ENCODE measurements at regions not wholly inside any gene's neighbourhood (a gene's known extent, or its start where the extent isn't known, plus 50 kb on each side); places are given as distances from the start of the nearest gene placed in this dataset.

DNA sequence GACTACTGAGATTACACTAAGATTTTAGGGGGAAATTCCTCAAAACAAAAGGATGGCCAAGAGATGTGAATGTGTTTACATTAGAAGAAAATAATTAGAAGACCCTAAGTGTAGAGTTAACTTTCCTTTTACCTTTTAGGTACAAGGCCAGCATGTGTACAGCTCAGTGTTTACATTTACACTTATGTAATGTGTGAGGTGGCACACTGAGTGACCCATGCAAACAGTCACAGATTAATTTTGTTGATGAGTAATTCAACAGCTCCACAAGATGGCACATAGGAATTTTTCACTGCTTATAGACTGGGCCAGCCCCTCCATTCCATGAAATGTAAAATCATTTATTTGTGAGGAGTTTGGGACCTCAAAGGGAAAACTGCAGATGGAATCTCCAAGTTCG is 90.1 kb upstream of the SLC12A2 start:
- DNase-seq (ENCODE audit: low spot score): no peak

DNA sequence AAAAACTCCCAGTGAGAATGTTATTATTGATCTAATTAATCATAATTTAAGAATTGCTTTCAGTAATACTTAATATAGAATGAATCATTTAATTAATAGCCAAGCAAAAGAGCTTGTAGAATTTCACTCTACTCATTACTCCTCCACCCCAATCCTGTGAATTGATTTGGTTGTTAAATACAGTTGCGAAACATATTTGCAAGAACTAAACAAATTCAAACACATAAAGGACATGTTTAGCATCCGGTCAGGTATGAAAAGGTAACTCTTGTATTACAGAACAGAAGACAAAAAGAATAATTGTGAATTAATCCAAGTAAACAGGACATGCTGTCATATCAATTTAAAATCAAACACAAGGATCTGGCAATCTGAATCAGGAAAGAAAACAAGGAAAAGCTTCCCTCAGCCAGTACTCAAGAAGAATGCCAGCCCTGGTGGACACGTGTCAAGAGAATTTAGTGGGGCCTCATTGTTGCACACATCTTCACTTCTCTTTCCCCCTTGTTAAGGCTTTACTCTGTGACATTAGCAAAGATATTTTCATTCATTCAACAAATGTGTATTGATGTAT is 89.4 kb upstream of the SLC12A2 start:
- DNase-seq (ENCODE audit: low spot score): no peak

DNA sequence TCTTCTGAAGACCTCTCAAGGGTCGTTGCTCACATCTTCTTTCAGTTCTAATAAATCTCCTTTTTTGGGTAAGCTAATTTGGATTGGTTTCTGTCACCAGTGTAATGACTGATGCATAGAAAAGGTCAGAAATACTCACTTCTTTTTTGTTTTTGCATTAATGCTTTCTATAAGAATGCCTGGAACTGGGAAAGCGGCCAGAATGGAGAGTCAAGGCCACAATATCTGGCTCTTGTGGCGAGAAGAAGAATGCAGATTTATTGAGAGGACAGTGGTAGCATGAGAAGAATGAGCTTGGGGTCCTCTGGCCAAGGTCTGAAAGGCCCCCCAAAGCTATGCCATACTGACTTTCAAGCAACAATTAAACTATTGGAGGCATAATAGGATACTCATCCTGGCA is 88.0 kb upstream of the SLC12A2 start:
- DNase-seq (ENCODE audit: low spot score): no peak

DNA sequence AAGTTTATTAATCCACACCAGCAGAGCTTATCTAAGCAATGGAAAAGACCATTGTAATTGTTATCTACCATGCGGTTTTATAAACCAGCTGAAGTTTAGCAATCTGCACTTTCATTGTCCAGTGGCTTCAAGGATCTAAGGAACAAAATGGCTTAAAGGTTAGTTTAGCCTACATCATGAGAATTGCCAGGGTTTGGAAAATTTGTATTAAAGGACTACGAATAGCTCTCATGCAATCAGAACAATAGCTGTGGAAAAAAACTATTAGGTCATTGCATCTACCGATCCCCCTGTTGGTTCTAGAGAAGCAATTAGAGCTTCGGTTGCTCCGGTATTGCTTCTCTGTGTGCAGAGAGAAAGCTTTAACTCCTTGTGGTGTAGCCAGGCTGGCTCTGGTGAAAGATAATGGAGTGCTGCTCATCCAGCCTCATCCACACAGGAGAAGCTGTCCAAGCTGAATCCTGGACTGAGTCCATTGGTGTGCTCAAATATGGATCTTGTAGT is 86.3 kb upstream of the SLC12A2 start:
- DNase-seq (ENCODE audit: low spot score): peak; percentile 18

DNA sequence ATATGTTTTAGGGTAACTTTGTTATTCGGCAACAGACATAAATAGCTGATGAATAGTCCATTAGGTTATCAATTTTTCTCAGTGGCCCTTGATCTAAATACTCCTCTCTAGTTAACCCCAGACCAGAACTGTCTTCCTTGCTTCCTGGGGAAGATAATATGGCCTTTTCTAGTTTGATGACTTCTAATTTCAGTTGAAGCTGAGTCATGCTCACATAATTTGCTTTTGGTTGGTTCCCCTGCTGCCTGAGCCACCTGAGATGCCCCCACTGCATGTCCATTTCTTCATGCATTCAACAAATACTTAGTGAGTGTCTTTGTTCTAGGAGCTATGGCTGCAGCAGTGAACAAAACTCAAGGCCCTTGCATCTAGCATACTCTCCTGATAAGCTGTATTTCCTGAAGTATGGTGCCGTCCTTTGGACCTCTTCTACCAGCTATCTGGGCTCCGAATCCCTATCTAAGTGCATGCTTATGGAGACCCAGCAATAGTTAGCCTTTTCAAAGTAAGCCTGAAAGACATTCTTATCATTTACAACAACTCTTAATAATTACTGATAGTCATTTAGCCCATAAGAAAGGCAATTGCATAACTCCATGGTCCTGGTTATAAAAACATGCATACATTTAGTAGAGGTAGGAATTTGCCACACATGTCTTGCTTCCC is 84.5 kb upstream of the SLC12A2 start:
- DNase-seq (ENCODE audit: low spot score): no peak

DNA sequence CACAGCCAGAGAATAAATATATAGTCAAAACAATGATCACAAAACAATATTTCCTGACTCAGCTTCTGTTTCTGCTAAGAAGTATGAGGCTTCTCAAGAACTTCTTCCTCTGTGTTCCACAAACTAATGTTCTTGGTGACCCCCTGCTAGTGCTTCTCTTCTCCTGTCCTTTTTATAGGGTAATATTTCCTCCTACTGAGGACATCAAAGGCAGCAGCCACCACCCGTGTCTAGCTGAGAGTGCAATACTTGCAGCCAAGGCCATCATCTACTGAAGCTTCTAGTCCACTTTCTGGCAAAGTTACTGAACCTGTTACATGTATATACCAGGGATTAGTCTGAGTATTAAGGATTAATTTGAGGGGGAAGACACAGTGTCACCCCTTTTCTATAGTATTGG is 83.7 kb upstream of the SLC12A2 start:
- DNase-seq (ENCODE audit: low spot score): no peak

DNA sequence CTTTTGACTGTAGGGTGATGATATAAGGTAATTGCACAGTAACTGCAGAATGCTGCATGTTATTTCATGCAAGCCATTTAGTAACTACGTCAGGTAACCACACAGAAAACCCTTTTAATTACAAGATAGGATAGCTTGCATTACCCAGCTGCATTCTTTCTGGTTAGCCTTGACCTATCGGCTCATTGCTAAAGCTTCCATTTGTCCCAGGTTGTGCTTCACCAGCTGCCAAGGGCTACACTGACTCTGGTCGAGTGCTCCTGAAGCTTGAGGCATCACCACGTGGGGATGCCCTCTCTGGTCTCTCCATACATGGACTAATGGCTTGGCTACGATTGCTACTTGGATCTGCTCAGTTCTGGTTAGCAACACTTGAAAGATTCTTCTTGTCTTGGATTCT is 81.1 kb upstream of the SLC12A2 start:
- no peak for DNase-seq (ENCODE audit: low spot score)

DNA sequence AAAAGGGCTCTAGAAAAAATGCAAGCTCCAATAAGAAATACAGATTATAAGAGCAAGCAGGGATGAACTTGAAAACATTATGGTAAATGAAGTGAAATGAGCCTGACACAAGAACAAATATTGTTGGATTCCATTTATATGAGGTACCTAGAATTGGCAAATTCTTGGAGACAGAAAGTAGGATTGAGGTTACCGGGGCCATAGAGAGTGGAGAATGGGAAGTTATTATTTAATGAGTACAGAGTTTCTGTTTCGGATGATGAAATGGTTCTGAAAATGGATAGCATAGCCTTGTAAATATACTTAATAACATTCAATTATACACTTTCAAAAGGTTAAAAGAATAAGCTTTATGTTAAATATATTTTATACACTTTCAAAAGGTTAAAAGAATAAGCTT is 75.6 kb upstream of the SLC12A2 start:
- no peak for DNase-seq (ENCODE audit: low spot score)

DNA sequence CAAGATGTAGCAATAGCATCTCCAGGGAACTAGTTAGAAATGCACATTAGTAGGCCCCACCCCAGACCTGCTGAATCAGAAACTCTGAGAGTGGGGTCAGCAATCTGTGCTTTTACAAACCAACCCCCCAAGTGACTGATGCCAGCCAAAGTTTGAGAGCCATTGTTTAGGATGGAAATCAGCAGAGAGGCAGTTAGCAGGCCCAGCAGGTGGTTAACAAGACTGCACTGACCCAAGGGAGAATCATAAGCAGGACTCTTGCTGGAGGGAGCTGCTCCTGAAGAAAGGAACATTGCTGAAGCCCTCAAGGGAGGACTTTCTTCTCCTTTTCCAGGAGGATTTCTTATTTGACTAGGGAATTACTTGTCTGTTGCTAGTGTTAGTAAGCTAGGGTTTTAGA is 74.2 kb upstream of the SLC12A2 start:
- DNase-seq (ENCODE audit: low spot score): no peak

DNA sequence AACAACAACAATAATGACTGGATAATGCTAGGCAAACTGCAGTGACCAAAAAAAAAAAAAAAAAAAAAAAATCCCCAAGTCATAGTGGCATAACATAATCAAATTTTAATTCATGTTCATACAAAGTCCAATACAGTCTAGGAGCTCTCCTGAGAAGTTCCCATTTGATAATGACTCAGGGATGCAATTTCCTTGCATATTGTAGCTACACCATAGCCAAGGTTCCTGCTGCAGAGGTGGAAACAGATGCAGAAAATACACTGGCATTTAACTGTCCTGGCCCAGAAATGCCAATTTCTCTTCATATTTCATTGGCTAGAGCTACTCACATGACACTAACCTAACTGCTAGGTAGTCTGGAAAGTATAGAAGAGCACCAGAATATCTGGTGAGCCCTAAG is 72.2 kb upstream of the SLC12A2 start:
- no peak for DNase-seq (ENCODE audit: low spot score)

DNA sequence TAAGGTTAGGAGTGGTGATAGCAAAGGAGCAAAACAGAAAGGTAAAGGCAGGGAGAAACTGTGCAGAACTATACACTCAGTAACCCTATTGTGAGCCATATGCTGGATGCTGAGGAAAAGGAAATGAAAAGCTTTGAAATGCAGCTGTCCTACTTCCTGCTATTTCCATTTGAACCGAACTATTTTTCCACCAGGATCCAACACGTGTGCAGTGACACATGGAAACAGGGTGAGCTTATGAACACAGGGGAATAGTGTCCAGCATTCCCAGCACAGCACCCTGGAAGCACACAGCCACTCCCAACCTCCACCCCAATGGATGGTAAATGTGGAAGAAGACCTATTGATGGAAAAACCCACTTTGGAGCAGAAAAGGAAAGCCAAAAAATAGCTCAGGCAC is 69.0 kb upstream of the SLC12A2 start:
- no peak for DNase-seq (ENCODE audit: low spot score)

DNA sequence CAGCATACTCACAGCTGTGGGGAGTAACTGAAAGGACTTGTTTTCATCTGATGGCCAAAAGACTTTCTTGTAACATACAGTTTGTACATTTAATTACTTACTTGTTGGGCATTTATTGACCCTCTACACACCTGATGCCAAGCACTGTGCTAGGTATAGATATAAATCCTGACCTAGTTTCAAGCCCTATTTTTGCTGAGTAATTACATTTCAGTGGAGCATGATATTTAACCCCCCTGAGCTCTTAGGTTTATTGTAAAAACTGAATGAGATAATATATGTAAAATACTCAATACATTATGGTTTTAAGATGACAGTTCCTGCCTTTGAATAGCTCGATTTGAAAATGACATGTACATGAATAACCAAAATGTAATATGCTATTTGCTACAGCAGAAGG is 68.1 kb upstream of the SLC12A2 start:
- DNase-seq (ENCODE audit: low spot score): no peak

DNA sequence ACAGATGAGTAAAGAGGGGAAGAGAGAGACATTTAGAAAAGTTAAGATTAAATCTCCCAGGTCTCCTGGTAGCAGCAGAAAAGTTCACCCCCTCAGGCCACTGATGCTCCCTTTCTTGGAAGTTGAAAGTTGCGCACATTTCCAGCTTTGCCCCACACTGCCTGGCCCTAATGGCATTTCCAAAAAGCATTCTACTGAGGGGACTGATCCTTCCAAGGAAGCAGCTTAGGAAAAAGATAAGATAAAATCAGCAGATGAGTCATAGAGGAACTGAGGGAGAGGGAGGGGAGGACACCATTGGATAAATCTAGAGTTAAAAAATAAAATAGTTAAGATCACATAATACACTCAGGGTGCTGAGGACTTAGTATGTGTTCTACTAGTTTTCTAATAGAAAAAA is 67.6 kb upstream of the SLC12A2 start:
- DNase-seq (ENCODE audit: low spot score): no peak

DNA sequence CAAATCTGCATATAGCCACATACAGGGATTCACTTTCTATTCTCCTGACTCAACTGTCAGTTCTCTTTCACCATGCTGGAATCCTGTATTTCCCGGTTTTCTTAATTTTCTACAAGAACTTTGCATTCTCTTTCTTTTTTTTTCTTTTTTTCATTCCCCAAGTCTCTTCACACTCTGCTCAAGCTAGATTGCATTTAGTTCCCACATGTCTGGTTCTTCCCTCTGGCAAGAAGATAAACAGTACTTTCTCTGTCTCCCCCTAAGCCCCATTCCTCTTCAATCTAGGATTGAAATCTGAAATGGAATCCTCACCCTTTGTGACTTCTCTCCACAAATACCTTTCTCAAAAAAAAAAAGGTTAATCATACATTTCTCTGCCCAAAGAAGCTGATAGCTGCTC is 64.2 kb upstream of the SLC12A2 start:
- DNase-seq (ENCODE audit: low spot score): no peak

DNA sequence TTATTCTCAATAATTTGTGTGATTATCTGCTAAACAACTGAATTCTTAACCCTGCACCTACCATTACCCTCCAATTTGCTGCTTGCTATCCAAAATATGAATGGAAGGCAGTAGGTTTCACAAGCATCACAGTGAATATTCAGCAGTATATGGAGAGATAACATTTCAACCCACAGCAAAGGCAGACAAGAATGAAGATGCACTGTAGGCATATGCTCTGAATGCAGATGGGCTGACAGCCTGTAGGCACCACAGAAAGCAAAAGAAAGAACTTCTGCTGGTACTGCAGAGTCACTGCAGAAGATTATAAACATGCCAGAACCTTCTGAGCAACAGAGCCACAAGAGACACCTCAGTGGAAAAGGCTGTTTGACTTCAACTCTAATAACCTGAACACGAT is 63.6 kb upstream of the SLC12A2 start:
- DNase-seq (ENCODE audit: low spot score): no peak

DNA sequence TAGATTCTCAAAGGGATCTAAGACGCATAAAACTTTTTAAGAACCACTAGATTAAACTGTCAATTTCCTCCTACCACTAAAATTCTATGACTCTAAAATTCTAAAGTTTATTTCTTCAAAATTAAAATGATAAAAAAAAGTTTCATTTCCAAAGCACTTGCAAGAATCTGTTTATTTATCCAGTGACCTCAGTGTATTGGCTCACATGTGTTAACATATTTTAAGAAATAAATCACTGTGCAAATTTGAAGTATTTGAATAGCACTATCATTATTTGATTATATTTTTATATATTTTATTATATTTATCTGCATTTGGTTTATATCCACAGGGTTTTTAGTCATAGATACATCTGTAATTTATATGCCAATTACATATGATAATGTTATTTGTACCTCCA is 62.2 kb upstream of the SLC12A2 start:
- DNase-seq (ENCODE audit: low spot score): no peak
